Endothelial cell of umbilical vein (primary cell): ENCODE measurements at regions not wholly inside any gene's neighbourhood (a gene's known extent, or its start where the extent isn't known, plus 50 kb on each side); places are given as distances from the start of the nearest gene placed in this dataset.

Source experiments
- BruUV-seq: library from RNA; stranded (reverse); fragments of 400-500 nt; replicated peaks from 2 replicates; lab custom pipeline; 2021; lab: Mats Ljungman, UMichigan
- CTCF ChIA-PET: fragments of 300-600, 350-600 bp; sonication (Branson Sonifier 250); formaldehyde crosslinking; loops from one replicate; lab custom pipeline; 2021; ENCODE audit warnings: antibody characterized with exemption, inconsistent platforms; lab: Charles Lee
- POLR2A ChIA-PET: fragments of 300-600, 350-600 bp; sonication (Branson Sonifier 250); formaldehyde crosslinking; loops from one replicate; lab custom pipeline; 2021; ENCODE audit warnings: antibody characterized with exemption, inconsistent platforms; lab: Charles Lee
- DNase-seq: peaks from one replicate; pipeline ENCODE4 v3.0.0-alpha.2; 2011; ENCODE audit warnings: low read depth, low spot score
- FAIRE-seq: peaks from 2 replicates; lab custom pipeline; 2011; peaks lifted over from hg19 to GRCh38; lab: Jason Lieb, UNC
- H2AFZ ChIP-seq: 2 replicates; pipeline ENCODE4 v1.6.0; 2012; ENCODE audit warnings: low read depth, low read length, control low read depth, inconsistent platforms
- H3K27ac ChIP-seq: 2 replicates; pipeline ENCODE4 v1.5.1; 2011; ENCODE audit warnings: low read depth, mild to moderate bottlenecking, control low read depth, low read length, moderate library complexity; ENCODE audit not compliant: insufficient read depth
- H3K27me3 ChIP-seq, 2 experiments: 2 replicates each; pipeline versions ENCODE4 v1.6.0 to v1.6.1; 2011; ENCODE audit warnings: low read length in 2 of 2, mixed read lengths in 1 of 2; ENCODE audit not compliant: control insufficient read depth in 2 of 2, insufficient read depth in 2 of 2
- H3K36me3 ChIP-seq, 2 experiments: 2 replicates in 1 of 2; 3 replicates in 1 of 2; pipeline ENCODE4 v1.5.1; 2011; ENCODE audit warnings: low read length in 2 of 2, mild to moderate bottlenecking in 1 of 2, moderate library complexity in 1 of 2; ENCODE audit not compliant: control insufficient read depth in 2 of 2, insufficient read depth in 2 of 2; ENCODE audit errors: extremely low read depth in 1 of 2
- H3K4me1 ChIP-seq: 3 replicates; pipeline ENCODE4 v1.5.1; 2011; ENCODE audit warnings: mild to moderate bottlenecking, low read length; ENCODE audit not compliant: control insufficient read depth, insufficient read depth; ENCODE audit errors: extremely low read depth
- H3K4me2 ChIP-seq: 2 replicates; pipeline ENCODE4 v1.6.1; 2011; ENCODE audit warnings: low read length, control low read depth, mixed read lengths; ENCODE audit not compliant: insufficient read depth
- H3K4me3 ChIP-seq, 3 experiments: fragments of 200-600 bp in 1 of 3; sonication (generic), shearing (Covaris generic) in 1 of 3; replicated peaks in 1 of 3; 2 replicates each; pipeline ENCODE4 v1.5.1; 2011 to 2016; ENCODE audit warnings: control low read depth in 3 of 3, low read length in 3 of 3, mild to moderate bottlenecking in 2 of 3, inconsistent platforms in 1 of 3, low read depth in 1 of 3, moderate library complexity in 1 of 3; ENCODE audit not compliant: insufficient read depth in 1 of 3
- H3K79me2 ChIP-seq: 2 replicates; pipeline ENCODE4 v1.6.0; 2012; ENCODE audit warnings: low read length, inconsistent platforms; ENCODE audit not compliant: control insufficient read depth, insufficient read depth
- H3K9ac ChIP-seq: replicated peaks from 2 replicates; pipeline ENCODE3; 2011; ENCODE audit warnings: low read length, control low read depth; ENCODE audit not compliant: insufficient read depth; ENCODE audit errors: extremely low read depth
- H3K9me1 ChIP-seq: replicated peaks from 3 replicates; pipeline ENCODE4 v1.6.0; 2011; ENCODE audit warnings: mild to moderate bottlenecking, low read length; ENCODE audit not compliant: control insufficient read depth, insufficient read depth; ENCODE audit errors: extremely low read depth
- H3K9me3 ChIP-seq: replicated peaks from 2 replicates; pipeline ENCODE4 v1.5.1; 2012; ENCODE audit warnings: low read length, inconsistent platforms; ENCODE audit not compliant: control insufficient read depth, insufficient read depth
- H4K20me1 ChIP-seq: replicated peaks from 2 replicates; pipeline ENCODE3; 2011; ENCODE audit warnings: mild to moderate bottlenecking, low read length; ENCODE audit not compliant: control insufficient read depth, insufficient read depth; ENCODE audit errors: extremely low read depth
- EZH2 ChIP-seq: IDR thresholded peaks from 2 replicates; pipeline ENCODE4 v1.6.1; 2012; ENCODE audit warnings: borderline replicate concordance, low read depth, mild to moderate bottlenecking, moderate library complexity, low read length, inconsistent platforms; ENCODE audit not compliant: severe bottlenecking
- FOS ChIP-seq: IDR thresholded peaks from 2 replicates; pipeline ENCODE4 v1.6.1; 2011; ENCODE audit warnings: mild to moderate bottlenecking, low read length, moderate library complexity, borderline replicate concordance; ENCODE audit not compliant: insufficient read depth
- GATA2 ChIP-seq: IDR thresholded peaks from 2 replicates; pipeline ENCODE4 v1.7.0; 2011; ENCODE audit warnings: low read depth, mild to moderate bottlenecking, moderate library complexity, mixed read lengths, low read length; ENCODE audit not compliant: insufficient read length, insufficient read depth
- JUN ChIP-seq: IDR thresholded peaks from 2 replicates; pipeline ENCODE4 v1.6.1; 2011; ENCODE audit warnings: borderline replicate concordance, low read depth; ENCODE audit not compliant: insufficient read length, insufficient read depth
- MYC ChIP-seq: IDR thresholded peaks from one replicate; pipeline ENCODE4 v1.6.1; 2011; ENCODE audit warnings: mild to moderate bottlenecking, low read depth, low read length
- POLR2A ChIP-seq: IDR thresholded peaks from 2 replicates; pipeline ENCODE4 v1.6.1; 2012; ENCODE audit warnings: low read depth, mild to moderate bottlenecking, control low read depth, low read length
- POLR2AphosphoS5 ChIP-seq: IDR thresholded peaks from 2 replicates; pipeline ENCODE4 v1.6.1; 2012; ENCODE audit warnings: low read depth, mild to moderate bottlenecking, control low read depth, low read length, moderate library complexity; ENCODE audit not compliant: insufficient read depth
- dilution Hi-C: fragments of 300-500 bp; cut with MboI; formaldehyde crosslinking; loops from one replicate; pipeline ENCODE4 v1.15.0; 2019; ENCODE audit warnings: low sequenced_read_pairs; ENCODE audit not compliant: extremely low pct_ligation_motif_present
- intact Hi-C: fragments of 100-400 bp; cut with micrococcal nuclease; formaldehyde crosslinking; loops from one replicate; pipeline ENCODE4 v1.10.0; 2022
- TF ChIP-seq, protein P1 (sequence below): IDR thresholded peaks from 2 replicates; pipeline ENCODE4 v1.6.1; 2011; ENCODE audit not compliant: insufficient read depth, insufficient read length
- TF ChIP-seq, protein P2 (sequence below), 2 donors: IDR thresholded peaks; 1 replicate in 1 of 2; 2 replicates in 1 of 2; pipeline ENCODE4 v1.5.1; 2011; ENCODE audit warnings: low read length in 2 of 2, mild to moderate bottlenecking in 2 of 2, moderate library complexity in 2 of 2, control low read depth in 1 of 2, inconsistent platforms in 1 of 2, low read depth in 1 of 2; ENCODE audit not compliant: insufficient read depth in 1 of 2; ENCODE audit errors: extremely low read depth in 1 of 2

DNA sequence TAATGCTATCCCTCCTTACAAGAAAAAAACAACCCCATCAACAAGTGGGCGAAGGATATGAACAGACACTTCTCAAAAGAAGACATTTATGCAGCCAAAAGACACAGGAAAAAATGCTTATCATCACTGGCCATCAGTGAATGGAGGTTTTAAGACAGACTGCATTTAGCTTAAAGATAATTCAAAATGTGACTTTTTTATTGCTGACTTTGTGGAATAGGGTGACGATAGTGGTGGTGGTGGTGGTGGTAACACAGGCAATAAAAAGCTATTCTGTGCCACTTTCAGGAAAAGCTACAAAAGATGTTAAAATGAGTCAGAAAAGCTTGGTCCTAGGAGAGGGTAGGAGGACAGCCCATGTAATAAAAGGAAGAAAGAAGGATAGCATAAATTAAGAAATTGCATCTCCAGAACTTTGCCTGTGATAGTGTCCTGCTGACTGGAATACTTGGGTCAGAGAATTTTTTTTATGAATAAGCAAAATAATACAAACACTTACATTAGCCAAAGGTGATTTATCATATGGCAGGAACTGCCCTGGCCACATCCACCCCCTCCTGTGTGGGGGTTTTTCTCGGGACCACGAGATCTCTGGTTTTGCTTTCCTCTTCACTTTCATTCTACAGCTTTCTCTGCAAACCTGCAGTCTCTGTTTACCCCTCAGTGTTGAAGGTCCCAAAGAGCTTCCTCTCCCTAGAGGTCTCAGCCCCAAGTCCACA, 186.7 kb downstream of the DRD1 start:
- no peak for FAIRE-seq
- no TSS peak for BruUV-seq

More for the DNA sequence above, 186.7 kb downstream of the DRD1 start:
- Histone ChIP-seq H3K9me3 (no peaks in the 10 kb centered on the region), H3K9ac (no peak overlapping the region), H2AFZ (no peak overlapping the region), H3K4me1 (no peaks in the 10 kb centered on the region), H3K4me3 (no peak overlapping the region), H3K79me2 (no peaks in the 10 kb centered on the region), H4K20me1 (no peaks in the 10 kb centered on the region), H3K4me2 (no peak overlapping the region), H3K27me3 (no peaks in the 10 kb centered on the region), H3K36me3 (no peaks in the 10 kb centered on the region), H3K27ac (no peak overlapping the region), H3K9me1 (no peaks in the 10 kb centered on the region)
- dilution Hi-C loops (no loop called here), intact Hi-C loops (no loop called here)
- ChIA-PET POLR2A (no interaction called here), CTCF (no interaction called here)
- TF ChIP-seq, protein P1, sequence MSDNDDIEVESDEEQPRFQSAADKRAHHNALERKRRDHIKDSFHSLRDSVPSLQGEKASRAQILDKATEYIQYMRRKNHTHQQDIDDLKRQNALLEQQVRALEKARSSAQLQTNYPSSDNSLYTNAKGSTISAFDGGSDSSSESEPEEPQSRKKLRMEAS, result no peak
- TF ChIP-seq EZH2 (no peak), MYC (no peak), GATA2 (no peak), POLR2AphosphoS5 (no peak), FOS (no peak), POLR2A (no peak), JUN (no peak)
- TF ChIP-seq, protein P2, sequence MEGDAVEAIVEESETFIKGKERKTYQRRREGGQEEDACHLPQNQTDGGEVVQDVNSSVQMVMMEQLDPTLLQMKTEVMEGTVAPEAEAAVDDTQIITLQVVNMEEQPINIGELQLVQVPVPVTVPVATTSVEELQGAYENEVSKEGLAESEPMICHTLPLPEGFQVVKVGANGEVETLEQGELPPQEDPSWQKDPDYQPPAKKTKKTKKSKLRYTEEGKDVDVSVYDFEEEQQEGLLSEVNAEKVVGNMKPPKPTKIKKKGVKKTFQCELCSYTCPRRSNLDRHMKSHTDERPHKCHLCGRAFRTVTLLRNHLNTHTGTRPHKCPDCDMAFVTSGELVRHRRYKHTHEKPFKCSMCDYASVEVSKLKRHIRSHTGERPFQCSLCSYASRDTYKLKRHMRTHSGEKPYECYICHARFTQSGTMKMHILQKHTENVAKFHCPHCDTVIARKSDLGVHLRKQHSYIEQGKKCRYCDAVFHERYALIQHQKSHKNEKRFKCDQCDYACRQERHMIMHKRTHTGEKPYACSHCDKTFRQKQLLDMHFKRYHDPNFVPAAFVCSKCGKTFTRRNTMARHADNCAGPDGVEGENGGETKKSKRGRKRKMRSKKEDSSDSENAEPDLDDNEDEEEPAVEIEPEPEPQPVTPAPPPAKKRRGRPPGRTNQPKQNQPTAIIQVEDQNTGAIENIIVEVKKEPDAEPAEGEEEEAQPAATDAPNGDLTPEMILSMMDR (IDR thresholded peaks at IDR 0.05; ENCODE audit: extremely low read depth in 1 of 2, insufficient read depth in 1 of 2, low read depth in 1 of 2, low read length in 2 of 2), result no peak
- DNase-seq, result no peak
